ENCODE measurements at regions not wholly inside any gene's neighbourhood (a gene's known extent, or its start where the extent isn't known, plus 50 kb on each side); places are given as distances from the start of the nearest gene placed in this dataset.

- TF ChIP-seq GATA2 (IDR thresholded peaks at IDR 0.05; ENCODE audit: low read depth, low read length) (no peak), GATA3 (IDR thresholded peaks at IDR 0.05; ENCODE audit: low read depth, low read length) (no peak)
Observed at GRCh38 chr5:125106271-125106670, 359.8 kb upstream of the ZNF608 start.

- TF ChIP-seq GATA3 (IDR thresholded peaks at IDR 0.05; ENCODE audit: low read depth, low read length) = no peak
- no peak for TF ChIP-seq GATA2 (IDR thresholded peaks at IDR 0.05; ENCODE audit: low read depth, low read length)
Observed at GRCh38 chr5:125106881-125107280, 360.4 kb upstream of the ZNF608 start.

GRCh38 chr5:125109293-125109692, 362.9 kb upstream of the ZNF608 start:
- TF ChIP-seq GATA2 (IDR thresholded peaks at IDR 0.05; ENCODE audit: low read depth, low read length) = no peak
- TF ChIP-seq GATA3 (IDR thresholded peaks at IDR 0.05; ENCODE audit: low read depth, low read length) = no peak

- TF ChIP-seq GATA3 (IDR thresholded peaks at IDR 0.05; ENCODE audit: low read depth, low read length) (no peak), GATA2 (IDR thresholded peaks at IDR 0.05; ENCODE audit: low read depth, low read length) (no peak)
Observed at GRCh38 chr5:125109816-125110215, 363.4 kb upstream of the ZNF608 start.

GRCh38 chr5:125112196-125112595, 365.8 kb upstream of the ZNF608 start:
- TF ChIP-seq GATA2 (IDR thresholded peaks at IDR 0.05; ENCODE audit: low read depth, low read length) (no peak), GATA3 (IDR thresholded peaks at IDR 0.05; ENCODE audit: low read depth, low read length) (no peak)

- TF ChIP-seq GATA3 (IDR thresholded peaks at IDR 0.05; ENCODE audit: low read depth, low read length) = no peak
- no peak for TF ChIP-seq GATA2 (IDR thresholded peaks at IDR 0.05; ENCODE audit: low read depth, low read length)
Observed at GRCh38 chr5:125113328-125113727, 366.9 kb upstream of the ZNF608 start.

- no peak for TF ChIP-seq GATA2 (IDR thresholded peaks at IDR 0.05; ENCODE audit: low read depth, low read length)
- no peak for TF ChIP-seq GATA3 (IDR thresholded peaks at IDR 0.05; ENCODE audit: low read depth, low read length)
Observed at GRCh38 chr5:125115195-125115525, 368.7 kb upstream of the ZNF608 start.

GRCh38 chr5:125117566-125117965, 371.1 kb upstream of the ZNF608 start:
- no peak for TF ChIP-seq GATA3 (IDR thresholded peaks at IDR 0.05; ENCODE audit: low read depth, low read length)
- TF ChIP-seq GATA2 (IDR thresholded peaks at IDR 0.05; ENCODE audit: low read depth, low read length) = no peak

GRCh38 chr5:125120012-125120411, 373.6 kb upstream of the ZNF608 start:
- TF ChIP-seq GATA2 (IDR thresholded peaks at IDR 0.05; ENCODE audit: low read depth, low read length) = no peak
- TF ChIP-seq GATA3 (IDR thresholded peaks at IDR 0.05; ENCODE audit: low read depth, low read length) = no peak

GRCh38 chr5:125125031-125125823, 378.8 kb upstream of the ZNF608 start:
- TF ChIP-seq GATA2 (IDR thresholded peaks at IDR 0.05; ENCODE audit: low read depth, low read length) = no peak
- no peak for TF ChIP-seq GATA3 (IDR thresholded peaks at IDR 0.05; ENCODE audit: low read depth, low read length)

GRCh38 chr5:125126050-125126449, 379.6 kb upstream of the ZNF608 start:
- TF ChIP-seq GATA3 (IDR thresholded peaks at IDR 0.05; ENCODE audit: low read depth, low read length) = no peak
- no peak for TF ChIP-seq GATA2 (IDR thresholded peaks at IDR 0.05; ENCODE audit: low read depth, low read length)

- TF ChIP-seq GATA2 (IDR thresholded peaks at IDR 0.05; ENCODE audit: low read depth, low read length) (no peak), GATA3 (IDR thresholded peaks at IDR 0.05; ENCODE audit: low read depth, low read length) (no peak)
Observed at GRCh38 chr5:125129151-125129806, 382.8 kb upstream of the ZNF608 start.

- no peak for TF ChIP-seq GATA2 (IDR thresholded peaks at IDR 0.05; ENCODE audit: low read depth, low read length)
- TF ChIP-seq GATA3 (IDR thresholded peaks at IDR 0.05; ENCODE audit: low read depth, low read length) = no peak
Observed at GRCh38 chr5:125130591-125130990, 384.2 kb upstream of the ZNF608 start.

GRCh38 chr5:125134216-125135081, 388.0 kb upstream of the ZNF608 start:
- TF ChIP-seq GATA2 (IDR thresholded peaks at IDR 0.05; ENCODE audit: low read depth, low read length) (no peak), GATA3 (IDR thresholded peaks at IDR 0.05; ENCODE audit: low read depth, low read length) (no peak)

All from SH-SY5Y (cell line).